ENCODE measurements at regions not wholly inside any gene's neighbourhood (a gene's known extent, or its start where the extent isn't known, plus 50 kb on each side); places are given as distances from the start of the nearest gene placed in this dataset.

DNA sequence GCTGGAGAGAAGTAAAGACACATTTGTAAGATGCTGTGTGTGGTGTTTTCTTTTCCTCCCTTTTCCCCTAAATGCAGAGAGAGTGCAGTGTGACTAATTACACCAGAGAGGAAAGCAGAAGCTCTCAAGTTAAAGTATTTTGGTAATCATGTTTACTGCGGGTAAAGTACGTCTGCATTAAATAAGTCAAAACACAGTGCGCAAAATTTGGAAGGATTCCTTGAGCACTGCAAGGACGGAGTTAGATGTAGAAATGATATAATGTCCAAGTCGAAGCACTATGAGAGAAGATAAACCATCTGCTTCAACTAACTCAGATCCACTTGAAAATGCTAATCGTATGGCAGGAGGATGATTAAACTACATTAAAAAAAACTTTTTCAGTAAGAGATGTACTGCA, 766.5 kb downstream of the RNF144A start:
- intact Hi-C loops (cut with micrococcal nuclease), result no loop called here
- ATAC-seq, result no peak
- CTCF ChIA-PET (ENCODE audit: low intra/inter-chr PET ratio), result no interaction called here
- TF ChIP-seq TOE1 (IDR thresholded peaks at IDR 0.05; ENCODE audit: borderline replicate concordance), result no peak
- TF ChIP-seq TOE1 (CRISPR knock-in tag; IDR thresholded peaks at IDR 0.05; ENCODE audit: borderline replicate concordance, low read depth), result no peak
- no peak for TF ChIP-seq NCOA6 (IDR thresholded peaks at IDR 0.05)
- no peak for TF ChIP-seq KDM2B (CRISPR knock-in tag; IDR thresholded peaks at IDR 0.05)
- no peak for TF ChIP-seq SMAD2 (IDR thresholded peaks at IDR 0.05; ENCODE audit: low read depth, low read length)
- TF ChIP-seq ZNF785 (CRISPR knock-in tag; IDR thresholded peaks at IDR 0.05), result no peak
- TF ChIP-seq THRAP3 (IDR thresholded peaks at IDR 0.05; ENCODE audit: borderline replicate concordance), result no peak
- TF ChIP-seq PTTG1 (tag; IDR thresholded peaks at IDR 0.05; ENCODE audit: low read depth), result no peak
- no peak for TF ChIP-seq YBX1 (IDR thresholded peaks at IDR 0.05)
- no peak for TF ChIP-seq BMI1 (IDR thresholded peaks at IDR 0.05; ENCODE audit: low read length)
- TF ChIP-seq, protein P1, sequence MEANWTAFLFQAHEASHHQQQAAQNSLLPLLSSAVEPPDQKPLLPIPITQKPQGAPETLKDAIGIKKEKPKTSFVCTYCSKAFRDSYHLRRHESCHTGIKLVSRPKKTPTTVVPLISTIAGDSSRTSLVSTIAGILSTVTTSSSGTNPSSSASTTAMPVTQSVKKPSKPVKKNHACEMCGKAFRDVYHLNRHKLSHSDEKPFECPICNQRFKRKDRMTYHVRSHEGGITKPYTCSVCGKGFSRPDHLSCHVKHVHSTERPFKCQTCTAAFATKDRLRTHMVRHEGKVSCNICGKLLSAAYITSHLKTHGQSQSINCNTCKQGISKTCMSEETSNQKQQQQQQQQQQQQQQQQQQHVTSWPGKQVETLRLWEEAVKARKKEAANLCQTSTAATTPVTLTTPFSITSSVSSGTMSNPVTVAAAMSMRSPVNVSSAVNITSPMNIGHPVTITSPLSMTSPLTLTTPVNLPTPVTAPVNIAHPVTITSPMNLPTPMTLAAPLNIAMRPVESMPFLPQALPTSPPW (CRISPR knock-in tag; IDR thresholded peaks at IDR 0.05), result no peak
- TF ChIP-seq, protein P2, sequence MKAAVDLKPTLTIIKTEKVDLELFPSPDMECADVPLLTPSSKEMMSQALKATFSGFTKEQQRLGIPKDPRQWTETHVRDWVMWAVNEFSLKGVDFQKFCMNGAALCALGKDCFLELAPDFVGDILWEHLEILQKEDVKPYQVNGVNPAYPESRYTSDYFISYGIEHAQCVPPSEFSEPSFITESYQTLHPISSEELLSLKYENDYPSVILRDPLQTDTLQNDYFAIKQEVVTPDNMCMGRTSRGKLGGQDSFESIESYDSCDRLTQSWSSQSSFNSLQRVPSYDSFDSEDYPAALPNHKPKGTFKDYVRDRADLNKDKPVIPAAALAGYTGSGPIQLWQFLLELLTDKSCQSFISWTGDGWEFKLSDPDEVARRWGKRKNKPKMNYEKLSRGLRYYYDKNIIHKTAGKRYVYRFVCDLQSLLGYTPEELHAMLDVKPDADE (conservative IDR thresholded peaks at IDR 0.05; ENCODE audit: control insufficient read depth, low read depth, low read length), result no peak
- no peak for TF ChIP-seq RBM17 (IDR thresholded peaks at IDR 0.05; ENCODE audit: borderline replicate concordance, low read depth, low read length)
- TF ChIP-seq NFE2L1 (tag; IDR thresholded peaks at IDR 0.05; ENCODE audit: borderline replicate concordance, low read depth), result no peak
- TF ChIP-seq ARID1B (IDR thresholded peaks at IDR 0.05), result no peak
- TF ChIP-seq, protein P3, sequence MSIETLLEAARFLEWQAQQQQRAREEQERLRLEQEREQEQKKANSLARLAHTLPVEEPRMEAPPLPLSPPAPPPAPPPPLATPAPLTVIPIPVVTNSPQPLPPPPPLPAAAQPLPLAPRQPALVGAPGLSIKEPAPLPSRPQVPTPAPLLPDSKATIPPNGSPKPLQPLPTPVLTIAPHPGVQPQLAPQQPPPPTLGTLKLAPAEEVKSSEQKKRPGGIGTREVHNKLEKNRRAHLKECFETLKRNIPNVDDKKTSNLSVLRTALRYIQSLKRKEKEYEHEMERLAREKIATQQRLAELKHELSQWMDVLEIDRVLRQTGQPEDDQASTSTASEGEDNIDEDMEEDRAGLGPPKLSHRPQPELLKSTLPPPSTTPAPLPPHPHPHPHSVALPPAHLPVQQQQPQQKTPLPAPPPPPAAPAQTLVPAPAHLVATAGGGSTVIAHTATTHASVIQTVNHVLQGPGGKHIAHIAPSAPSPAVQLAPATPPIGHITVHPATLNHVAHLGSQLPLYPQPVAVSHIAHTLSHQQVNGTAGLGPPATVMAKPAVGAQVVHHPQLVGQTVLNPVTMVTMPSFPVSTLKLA (conservative IDR thresholded peaks at IDR 0.05), result no peak
- TF ChIP-seq BDP1 (IDR thresholded peaks at IDR 0.05; ENCODE audit: insufficient read depth, insufficient read length), result no peak

More for the DNA sequence above, 766.5 kb downstream of the RNF144A start:
- no peak for DNase-seq (ENCODE audit: extremely low read depth in 1 of 4, low spot score in 3 of 4)
- H3K4me1 ChIP-seq (replicated peaks in 1 of 2; ENCODE audit: control insufficient read depth in 2 of 2, insufficient read depth in 2 of 2, low read length in 2 of 2), result no peaks in the 10 kb centered on the region
- no peak for FAIRE-seq
- H3K27me3 ChIP-seq (ENCODE audit: control insufficient read depth in 2 of 2, insufficient read depth in 2 of 2, low read length in 2 of 2), result no peaks in the 10 kb centered on the region
- in situ Hi-C loops (cut with MboI), result no loop called here
- no peak overlapping the region for H3K27ac ChIP-seq (ENCODE audit: extremely low read depth, low read depth, low read length)
- no peak overlapping the region for H3K4me2 ChIP-seq (ENCODE audit: insufficient read depth, low read length)
- BruUV-seq (replicated peaks), result no TSS peak
- H3K9me3 ChIP-seq (replicated peaks; ENCODE audit: control insufficient read depth, insufficient read depth, low read depth, low read length), result no peaks in the 10 kb centered on the region
- 0% methylated on average over 6 of the region's 6 CpGs for WGBS (ENCODE audit: insufficient coverage, low coverage, missing lambda C conversion rate)
- no peak overlapping the region for H3K4me3 ChIP-seq
- H3K9me1 ChIP-seq (ENCODE audit: control insufficient read depth, insufficient read depth, low read length), result no peaks in the 10 kb centered on the region
- H3K36me3 ChIP-seq (ENCODE audit: control insufficient read depth, insufficient read depth, low read length), result no peaks in the 10 kb centered on the region
- POLR2A ChIA-PET, result no interaction called here
- no peaks in the 10 kb centered on the region for H3K79me2 ChIP-seq (ENCODE audit: control insufficient read depth, insufficient read depth, low read length)
- no peaks in the 10 kb centered on the region for H4K20me1 ChIP-seq (replicated peaks; ENCODE audit: control insufficient read depth, insufficient read depth, low read length)
- no peak overlapping the region for H2AFZ ChIP-seq (ENCODE audit: low read depth, low read length)
- no peak overlapping the region for H3K9ac ChIP-seq (ENCODE audit: insufficient read depth in 1 of 2, low read depth in 2 of 2, low read length in 2 of 2)

Measured in K562 (cell line).